HG03159 (cell line): ENCODE measurements at regions not wholly inside any gene's neighbourhood (a gene's known extent, or its start where the extent isn't known, plus 50 kb on each side); places are given as distances from the start of the nearest gene placed in this dataset.

Experiments
- ATAC-seq: cut with Tn5 transposase; IDR thresholded peaks from one replicate; pipeline ENCODE4 v1.9.1; 2021; ENCODE audit warnings: mild to moderate bottlenecking, moderate library complexity; ENCODE audit not compliant: unreplicated experiment

DNA sequence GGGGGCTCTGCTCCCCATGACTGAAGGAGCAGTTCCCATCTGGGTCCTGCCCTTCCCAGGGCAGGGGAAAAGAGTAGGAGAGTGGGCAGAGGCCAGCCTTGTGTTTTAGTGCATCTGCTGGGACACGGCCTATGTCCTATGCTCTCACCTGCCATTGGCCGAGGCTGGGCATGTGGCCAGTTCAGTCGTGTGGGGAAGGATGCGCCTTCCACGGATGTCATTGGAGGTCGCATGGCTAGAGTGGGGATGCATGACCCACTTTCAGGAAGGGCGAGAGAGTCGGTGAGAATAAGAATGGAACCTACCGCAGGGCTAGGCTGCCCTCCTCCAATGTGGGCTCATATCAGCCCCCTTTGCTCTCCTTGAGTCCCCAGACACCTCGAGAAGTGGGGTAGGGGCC is 70.9 kb upstream of the HAAO start:
- no peak for ATAC-seq

- no peak for ATAC-seq
These were observed 70.3 kb upstream of the HAAO start for GRCh38 chr2:42862669-42863185.

DNA sequence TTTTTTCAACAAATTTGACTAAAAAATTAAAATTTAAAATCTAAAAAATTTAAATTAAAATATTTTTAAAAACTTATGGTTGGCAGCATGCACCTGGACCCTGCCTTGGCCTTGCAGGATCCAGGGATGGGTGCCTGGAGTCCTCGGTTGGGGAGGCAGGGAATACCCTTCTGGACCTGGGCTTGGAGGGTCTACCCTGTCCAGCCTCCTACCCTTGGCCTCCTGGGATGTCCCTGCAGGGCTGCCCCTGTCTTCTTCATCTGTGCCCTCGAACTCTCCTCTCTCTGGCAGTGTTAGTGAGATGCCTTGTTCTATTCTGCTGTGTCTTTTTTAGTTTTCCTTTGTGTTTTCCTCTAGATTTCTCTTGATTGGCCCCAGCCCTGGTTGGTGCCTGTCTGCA is 68.9 kb upstream of the HAAO start:
- no peak for ATAC-seq

DNA sequence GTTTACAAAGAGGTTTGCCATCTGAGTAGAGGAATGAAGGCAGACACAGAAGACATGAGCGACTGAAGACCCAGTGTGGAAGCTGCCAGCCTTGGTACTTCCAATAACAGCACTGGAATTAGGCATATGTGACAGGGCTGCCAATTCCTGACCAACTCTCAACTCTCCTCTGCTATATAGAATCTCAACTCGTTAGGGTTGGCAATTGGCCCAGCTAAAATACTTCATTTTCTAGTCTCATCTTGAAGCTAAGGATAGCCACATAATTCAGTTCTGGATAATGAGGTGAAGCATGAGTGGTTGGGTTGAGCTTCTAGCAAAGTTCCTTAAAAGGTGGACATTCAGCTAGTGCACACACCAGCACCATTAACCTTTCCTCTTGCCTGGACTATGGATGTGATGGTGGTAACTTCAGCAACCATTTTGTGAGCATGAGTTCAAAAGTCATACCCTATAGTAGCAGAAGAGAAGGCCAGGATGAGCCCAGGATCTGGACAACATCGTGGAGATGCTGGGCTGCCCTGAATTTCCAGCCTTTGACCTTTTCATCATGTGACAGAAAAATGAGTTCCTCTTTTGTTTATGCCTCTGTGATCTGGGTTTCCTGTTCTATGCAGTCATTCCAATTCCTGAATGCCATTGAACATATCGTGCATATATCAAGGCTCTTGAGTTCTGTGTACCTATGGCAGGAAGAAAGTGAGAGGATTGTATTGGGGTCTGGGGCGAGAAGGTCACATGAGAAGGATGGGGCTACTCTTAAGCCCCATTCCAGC is 68.1 kb upstream of the HAAO start:
- no peak for ATAC-seq

GRCh38 chr2:42859791-42860190 is 67.4 kb upstream of the HAAO start:
- no peak for ATAC-seq

- ATAC-seq: no peak
These were observed 66.7 kb upstream of the HAAO start for GRCh38 chr2:42859006-42859552.

DNA sequence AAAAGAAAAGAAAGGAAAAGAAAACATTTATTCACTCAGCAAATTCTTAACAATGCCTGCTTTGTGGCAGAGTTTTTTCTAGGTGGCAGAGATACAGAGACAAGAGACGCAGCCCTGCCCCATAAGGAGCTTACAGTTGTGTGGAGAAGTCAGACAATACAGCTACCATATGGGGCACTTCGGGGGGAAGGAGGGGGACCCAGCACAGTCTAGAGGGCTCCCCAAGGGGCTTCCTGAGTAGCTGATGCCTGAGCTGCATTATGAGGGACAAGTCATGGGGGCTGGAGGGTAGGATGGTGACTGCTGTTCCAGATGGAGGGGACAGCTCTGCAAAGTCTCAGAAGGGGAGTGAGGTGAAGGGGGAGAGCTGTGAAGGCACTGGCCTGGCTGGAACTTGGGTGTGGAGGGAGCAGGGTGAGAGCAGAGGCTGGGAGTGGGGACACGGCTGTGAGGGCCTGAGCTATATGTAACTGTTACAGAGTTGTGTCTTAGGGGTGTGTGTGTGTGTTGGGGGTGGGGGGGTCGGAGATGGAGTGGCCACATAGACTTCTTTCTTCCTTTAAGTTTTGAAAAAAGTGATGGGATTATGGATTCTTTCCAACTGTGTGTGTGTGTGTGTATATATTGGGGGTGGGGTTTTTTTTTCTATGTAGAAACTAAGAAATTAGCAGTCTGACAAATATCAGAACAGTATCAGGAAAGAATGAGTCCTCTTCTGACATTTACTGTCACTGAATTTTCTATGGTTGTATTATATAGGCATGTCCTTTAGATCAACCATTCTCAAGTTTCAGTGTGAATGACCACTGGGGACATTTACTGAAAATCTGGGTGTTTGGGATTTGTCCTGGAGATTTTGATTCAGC is 66.0 kb upstream of the HAAO start:
- ATAC-seq: no peak

- ATAC-seq: no peak
These were observed 64.7 kb upstream of the HAAO start for GRCh38 chr2:42856891-42857632.

GRCh38 chr2:42856106-42856860 is 63.9 kb upstream of the HAAO start:
- ATAC-seq: no peak

GRCh38 chr2:42855221-42855970 is 63.0 kb upstream of the HAAO start:
- ATAC-seq: no peak

GRCh38 chr2:42854207-42854818 is 61.9 kb upstream of the HAAO start:
- ATAC-seq: no peak

GRCh38 chr2:42853549-42854206 is 61.3 kb upstream of the HAAO start:
- ATAC-seq: no peak

DNA sequence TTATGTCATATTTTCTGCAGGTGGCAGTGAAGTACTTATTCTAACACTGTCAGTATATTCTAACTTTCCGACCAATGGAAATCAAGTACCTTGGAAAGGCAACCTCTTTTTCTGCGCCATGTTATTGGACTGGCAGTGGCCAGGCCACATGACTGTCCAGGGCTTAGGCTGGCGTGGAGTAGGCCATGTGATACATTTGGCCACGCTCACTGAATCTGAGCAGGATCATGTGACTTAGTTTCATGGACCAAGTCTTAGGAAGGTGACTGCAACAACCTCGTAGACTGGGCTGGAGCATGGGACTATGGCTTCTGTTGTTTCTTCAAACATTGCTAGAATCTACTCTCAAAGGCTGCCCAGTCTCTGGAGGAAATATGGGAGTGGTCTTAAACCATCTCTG is 60.4 kb upstream of the HAAO start:
- ATAC-seq: no peak

- no peak for ATAC-seq
These were observed 59.4 kb upstream of the HAAO start for GRCh38 chr2:42851740-42852250.

- no peak for ATAC-seq
These were observed 58.8 kb upstream of the HAAO start for GRCh38 chr2:42851186-42851585.

DNA sequence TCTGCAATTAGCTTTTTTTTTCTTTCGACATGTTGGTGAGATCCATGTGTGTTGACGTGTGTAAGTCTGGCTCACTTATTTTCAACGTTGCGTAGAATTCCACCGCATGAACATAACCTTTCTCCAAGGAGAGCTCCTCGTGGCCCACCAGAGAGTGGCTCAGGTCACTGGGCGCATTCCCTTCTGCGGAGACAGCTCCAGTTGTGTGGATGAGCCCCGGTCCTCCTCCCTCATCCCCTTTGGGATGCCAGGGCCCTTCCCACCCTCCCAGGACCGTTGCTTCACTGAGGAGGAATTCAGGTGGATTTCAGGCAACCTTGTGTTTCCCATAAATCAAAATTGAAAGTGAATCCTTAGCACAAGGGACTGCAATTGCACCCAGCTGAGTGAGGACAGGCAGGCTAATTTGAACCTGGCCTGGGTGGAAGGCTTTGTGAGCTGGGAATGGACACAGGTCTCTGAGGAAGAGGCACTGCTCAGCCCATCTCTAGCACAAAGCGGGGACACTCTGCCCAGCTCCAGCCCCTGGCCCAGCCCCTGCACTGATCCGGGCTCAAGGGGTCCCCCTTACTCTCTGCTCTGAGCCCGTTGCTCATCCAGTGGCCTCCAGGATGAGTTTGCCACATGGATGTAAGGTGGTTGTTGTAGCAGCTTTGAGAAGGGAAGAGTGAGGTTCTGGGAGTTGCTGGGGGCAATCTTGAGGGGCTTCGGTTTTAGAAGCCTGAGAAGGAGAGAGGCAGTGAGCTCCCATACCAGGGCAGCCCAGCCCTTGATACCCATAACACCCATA is 57.8 kb upstream of the HAAO start:
- ATAC-seq: no peak

GRCh38 chr2:42849311-42849710 is 56.9 kb upstream of the HAAO start:
- ATAC-seq: no peak
